MM.1S (cell line): ENCODE measurements at regions not wholly inside any gene's neighbourhood (a gene's known extent, or its start where the extent isn't known, plus 50 kb on each side); places are given as distances from the start of the nearest gene placed in this dataset.

Experiments used
- EZH2 ChIP-seq: fragments of 300-600 bp; sonication (generic); optimal IDR thresholded peaks from 2 replicates; pipeline ENCODE3; 2017; ENCODE audit warnings: low read depth, mild to moderate bottlenecking, antibody characterized with exemption, low read length, mixed read lengths
- TF ChIP-seq, protein P1 (sequence below): fragments of 300-600 bp; sonication (generic); IDR thresholded peaks from 2 replicates; pipeline ENCODE4 v1.5.1; 2016; ENCODE audit warnings: antibody characterized with exemption, low read length, mixed read lengths

DNA sequence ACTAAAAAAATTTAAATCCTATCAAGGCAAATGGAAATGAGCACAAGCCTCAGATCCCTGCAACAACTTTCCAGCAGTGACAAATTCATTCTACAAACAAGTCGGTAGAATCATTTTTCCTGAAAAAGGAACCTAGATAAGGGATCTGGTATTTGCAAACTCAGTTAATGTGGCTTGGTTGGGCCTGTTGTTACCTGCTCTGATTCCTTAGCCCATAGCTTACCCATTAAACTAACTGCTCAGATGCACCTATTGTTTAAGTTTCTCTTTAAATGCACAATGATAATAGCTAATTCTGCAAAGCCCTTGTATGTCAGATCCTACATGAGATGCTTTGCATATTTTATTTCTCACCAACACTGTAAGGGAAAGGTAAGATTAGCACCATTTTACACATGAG is 377.4 kb upstream of the RGMA start:
- TF ChIP-seq EZH2 = no peak
- TF ChIP-seq, protein P1, sequence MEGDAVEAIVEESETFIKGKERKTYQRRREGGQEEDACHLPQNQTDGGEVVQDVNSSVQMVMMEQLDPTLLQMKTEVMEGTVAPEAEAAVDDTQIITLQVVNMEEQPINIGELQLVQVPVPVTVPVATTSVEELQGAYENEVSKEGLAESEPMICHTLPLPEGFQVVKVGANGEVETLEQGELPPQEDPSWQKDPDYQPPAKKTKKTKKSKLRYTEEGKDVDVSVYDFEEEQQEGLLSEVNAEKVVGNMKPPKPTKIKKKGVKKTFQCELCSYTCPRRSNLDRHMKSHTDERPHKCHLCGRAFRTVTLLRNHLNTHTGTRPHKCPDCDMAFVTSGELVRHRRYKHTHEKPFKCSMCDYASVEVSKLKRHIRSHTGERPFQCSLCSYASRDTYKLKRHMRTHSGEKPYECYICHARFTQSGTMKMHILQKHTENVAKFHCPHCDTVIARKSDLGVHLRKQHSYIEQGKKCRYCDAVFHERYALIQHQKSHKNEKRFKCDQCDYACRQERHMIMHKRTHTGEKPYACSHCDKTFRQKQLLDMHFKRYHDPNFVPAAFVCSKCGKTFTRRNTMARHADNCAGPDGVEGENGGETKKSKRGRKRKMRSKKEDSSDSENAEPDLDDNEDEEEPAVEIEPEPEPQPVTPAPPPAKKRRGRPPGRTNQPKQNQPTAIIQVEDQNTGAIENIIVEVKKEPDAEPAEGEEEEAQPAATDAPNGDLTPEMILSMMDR = no peak
